H9 (cell line): ENCODE measurements at regions not wholly inside any gene's neighbourhood (a gene's known extent, or its start where the extent isn't known, plus 50 kb on each side); places are given as distances from the start of the nearest gene placed in this dataset.

Experiments
- DNase-seq: peaks from one replicate; pipeline ENCODE4 v3.0.0-alpha.2; 2017
- H2AFZ ChIP-seq: one replicate; pipeline ENCODE4 v1.6.1; 2013; ENCODE audit warnings: mild to moderate bottlenecking, low read length, control low read depth, moderate library complexity
- H2AK5ac ChIP-seq: 2 replicates; pipeline ENCODE4 v1.6.1; 2013; ENCODE audit warnings: low read length, control low read depth, mixed read lengths; ENCODE audit not compliant: insufficient read length
- H2BK120ac ChIP-seq: one replicate; pipeline ENCODE4 v1.6.1; 2013; ENCODE audit warnings: low read depth, mild to moderate bottlenecking, low read length, control low read depth, inconsistent platforms; ENCODE audit not compliant: poor library complexity, severe bottlenecking
- H2BK12ac ChIP-seq: 2 replicates; pipeline ENCODE4 v1.6.1; 2013; ENCODE audit warnings: low read length, control low read depth, mixed read lengths, low read depth; ENCODE audit not compliant: insufficient read length
- H2BK15ac ChIP-seq: 2 replicates; pipeline ENCODE4 v1.6.1; 2013; ENCODE audit warnings: low read depth, low read length, control low read depth
- H2BK20ac ChIP-seq: one replicate; pipeline ENCODE4 v1.6.1; 2013; ENCODE audit warnings: low read depth, mild to moderate bottlenecking, low read length, control low read depth, inconsistent platforms; ENCODE audit not compliant: poor library complexity, severe bottlenecking
- H2BK5ac ChIP-seq: 2 replicates; pipeline ENCODE4 v1.6.1; 2013; ENCODE audit warnings: low read length, control low read depth, mixed read lengths; ENCODE audit not compliant: insufficient read length
- H3K14ac ChIP-seq: 2 replicates; pipeline ENCODE4 v1.6.1; 2013; ENCODE audit warnings: low read length, control low read depth; ENCODE audit not compliant: insufficient read depth
- H3K18ac ChIP-seq: 2 replicates; pipeline ENCODE4 v1.6.1; 2013; ENCODE audit warnings: low read depth, mild to moderate bottlenecking, mixed read lengths, low read length, control low read depth; ENCODE audit not compliant: insufficient read length
- H3K23ac ChIP-seq: 2 replicates; pipeline ENCODE4 v1.6.1; 2013; ENCODE audit warnings: low read length, control low read depth, mixed read lengths, low read depth; ENCODE audit not compliant: insufficient read length
- H3K23me2 ChIP-seq: 2 replicates; pipeline ENCODE4 v1.6.1; 2013; ENCODE audit warnings: low read depth, mild to moderate bottlenecking, mixed read lengths, low read length, control low read depth; ENCODE audit not compliant: insufficient read length, poor library complexity, severe bottlenecking
- H3K27ac ChIP-seq: 2 replicates; pipeline ENCODE4 v1.5.1; 2013; ENCODE audit warnings: low read length, control low read depth, mixed read lengths, low read depth; ENCODE audit not compliant: insufficient read length
- H3K27me3 ChIP-seq: 2 replicates; pipeline ENCODE4 v1.6.1; 2013; ENCODE audit warnings: low read length, control low read depth, inconsistent platforms; ENCODE audit not compliant: insufficient read depth
- H3K4ac ChIP-seq: 2 replicates; pipeline ENCODE4 v1.6.1; 2013; ENCODE audit warnings: low read depth, mild to moderate bottlenecking, control low read depth, inconsistent platforms, low read length, moderate library complexity
- H3K4me1 ChIP-seq: 2 replicates; pipeline ENCODE4 v1.6.1; 2013; ENCODE audit warnings: low read length, control low read depth, inconsistent platforms; ENCODE audit not compliant: insufficient read depth
- H3K4me2 ChIP-seq: 2 replicates; pipeline ENCODE4 v1.6.1; 2013; ENCODE audit warnings: low read length, control low read depth, mixed read lengths; ENCODE audit not compliant: insufficient read length, insufficient read depth
- H3K56ac ChIP-seq: 2 replicates; pipeline ENCODE4 v1.6.1; 2013; ENCODE audit warnings: low read depth, mild to moderate bottlenecking, mixed read lengths, low read length, control low read depth; ENCODE audit not compliant: insufficient read length
- H3K79me1 ChIP-seq: 2 replicates; pipeline ENCODE4 v1.6.1; 2013; ENCODE audit warnings: low read depth, mild to moderate bottlenecking, moderate library complexity, low read length, control low read depth, inconsistent platforms; ENCODE audit not compliant: insufficient read depth, poor library complexity, severe bottlenecking
- H3K79me2 ChIP-seq: 2 replicates; pipeline ENCODE4 v1.6.1; 2013; ENCODE audit warnings: low read length, control low read depth, inconsistent platforms; ENCODE audit not compliant: insufficient read depth
- H3K9ac ChIP-seq: 2 replicates; pipeline ENCODE4 v1.6.1; 2013; ENCODE audit warnings: low read length, control low read depth, mixed read lengths; ENCODE audit not compliant: insufficient read length; ENCODE audit errors: extremely low read depth
- H3K9me3 ChIP-seq: one replicate; pipeline ENCODE4 v1.6.1; 2013; ENCODE audit warnings: low read depth, low read length, inconsistent platforms; ENCODE audit not compliant: control insufficient read depth
- H3T11ph ChIP-seq: one replicate; pipeline ENCODE4 v1.6.1; 2013; ENCODE audit warnings: mild to moderate bottlenecking, low read length, control low read depth, inconsistent platforms
- H4K20me1 ChIP-seq: one replicate; pipeline ENCODE4 v1.6.1; 2013; ENCODE audit not compliant: control insufficient read depth, insufficient read length, insufficient read depth
- H4K5ac ChIP-seq: 2 replicates; pipeline ENCODE4 v1.6.1; 2013; ENCODE audit warnings: low read depth, mild to moderate bottlenecking, mixed read lengths, low read length, control low read depth; ENCODE audit not compliant: insufficient read length
- H4K8ac ChIP-seq: replicated peaks from 2 replicates; pipeline ENCODE4 v1.6.1; 2013; ENCODE audit warnings: low read length, control low read depth, mixed read lengths, low read depth; ENCODE audit not compliant: insufficient read length
- H4K91ac ChIP-seq: 2 replicates; pipeline ENCODE4 v1.6.1; 2013; ENCODE audit warnings: low read depth, mild to moderate bottlenecking, moderate library complexity, mixed read lengths, low read length, control low read depth; ENCODE audit not compliant: insufficient read length
- H3K27ac Mint-ChIP-seq, 3 experiments: 2 replicates in 2 of 3; 3 replicates in 1 of 3; pipeline ENCODE4 v1.8.0; 2020 to 2021; ENCODE audit warnings: mixed read lengths in 3 of 3, mild to moderate bottlenecking in 1 of 3, moderate library complexity in 1 of 3
- H3K27me3 Mint-ChIP-seq: 2 replicates; pipeline ENCODE4 v1.8.0; 2021; ENCODE audit warnings: low read depth, mild to moderate bottlenecking, moderate library complexity, mixed read lengths
- H3K36me3 Mint-ChIP-seq, 3 experiments: 2 replicates in 2 of 3; 3 replicates in 1 of 3; pipeline ENCODE4 v1.8.0; 2020 to 2021; ENCODE audit warnings: low read depth in 3 of 3, mixed read lengths in 3 of 3; ENCODE audit not compliant: insufficient read depth in 1 of 3
- H3K4me1 Mint-ChIP-seq, 2 experiments: 2 replicates each; pipeline ENCODE4 v1.8.0; 2020; ENCODE audit warnings: mixed read lengths in 2 of 2
- H3K4me3 Mint-ChIP-seq, 2 experiments: 2 replicates in 1 of 2; 3 replicates in 1 of 2; pipeline ENCODE4 v1.8.0; 2020 to 2021; ENCODE audit warnings: mild to moderate bottlenecking in 2 of 2, mixed read lengths in 2 of 2, moderate library complexity in 1 of 2
- H3K9me3 Mint-ChIP-seq, 2 experiments: 2 replicates in 1 of 2; 3 replicates in 1 of 2; pipeline ENCODE4 v1.8.0; 2020; ENCODE audit warnings: mild to moderate bottlenecking in 2 of 2, mixed read lengths in 2 of 2, moderate library complexity in 1 of 2
- WGBS: extraction: QIAGEN DNeasy Blood & Tissue Kit; methylation state at CpG from one replicate; pipeline ENCODE4 v1.1.7; 2013; ENCODE audit warnings: missing lambda C conversion rate, low lambda C conversion rate, mixed read lengths; ENCODE audit not compliant: insufficient read length; ENCODE audit errors: extremely low coverage; 5-methylcytosine and 5-hydroxymethylcytosine counted together
- TF ChIP-seq, protein P1 (sequence below): fragments of 200-600 bp; sonication (generic); conservative IDR thresholded peaks from 3 replicates; pipeline ENCODE4 v1.8.0; 2021; ENCODE audit warnings: antibody characterized with exemption, mild to moderate bottlenecking

DNA sequence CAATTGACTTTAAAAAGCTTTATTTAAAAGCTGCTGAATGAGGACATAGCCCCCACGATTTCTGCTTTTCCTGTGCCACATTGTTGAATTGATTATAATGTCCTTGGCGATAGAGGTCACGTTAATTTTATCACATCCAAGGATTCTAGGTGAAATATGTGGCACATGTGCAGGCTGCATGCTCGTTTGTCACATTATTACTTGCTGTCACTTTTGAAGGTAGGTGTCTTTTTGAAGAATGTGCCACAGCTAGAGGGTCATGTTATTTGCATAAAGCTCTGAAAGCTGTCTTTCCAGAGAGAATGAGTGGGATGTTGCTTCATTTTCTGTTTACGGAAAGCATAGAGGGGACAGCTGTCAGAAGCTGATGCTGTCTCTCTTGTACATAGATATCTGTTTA is 927.6 kb upstream of the ATXN8OS start:
- H3K9me3 ChIP-seq, result no peaks in the 10 kb centered on the region
- no peak overlapping the region for H3K56ac ChIP-seq
- H3K27ac ChIP-seq, result no peak overlapping the region
- H3K79me1 ChIP-seq, result no peaks in the 10 kb centered on the region
- WGBS, result no CpG with 5 or more reads among the region's 5 CpGs
- no peak overlapping the region for H2BK15ac ChIP-seq
- no peak overlapping the region for H2BK120ac ChIP-seq
- no peaks in the 10 kb centered on the region for H3K27me3 ChIP-seq
- H4K91ac ChIP-seq, result no peak overlapping the region
- no peak overlapping the region for H3K18ac ChIP-seq
- H3K4me2 ChIP-seq, result no peak overlapping the region
- no peak overlapping the region for H3K4ac ChIP-seq
- H3K14ac ChIP-seq, result no peak overlapping the region
- H3K27ac Mint-ChIP-seq, result no peak overlapping the region
- H3K23me2 ChIP-seq, result no peaks in the 10 kb centered on the region
- no peak overlapping the region for H3T11ph ChIP-seq
- no peak overlapping the region for H2BK20ac ChIP-seq
- 0 out of 5 replicates have a peak, but pooled peaks cover 0 to 2% of the 10 kb centered on the region in 2 experiments for H3K9me3 Mint-ChIP-seq
- no peak overlapping the region for H4K5ac ChIP-seq
- no peaks in the 10 kb centered on the region for H3K79me2 ChIP-seq
- no peak overlapping the region for H4K8ac ChIP-seq
- TF ChIP-seq, protein P1, sequence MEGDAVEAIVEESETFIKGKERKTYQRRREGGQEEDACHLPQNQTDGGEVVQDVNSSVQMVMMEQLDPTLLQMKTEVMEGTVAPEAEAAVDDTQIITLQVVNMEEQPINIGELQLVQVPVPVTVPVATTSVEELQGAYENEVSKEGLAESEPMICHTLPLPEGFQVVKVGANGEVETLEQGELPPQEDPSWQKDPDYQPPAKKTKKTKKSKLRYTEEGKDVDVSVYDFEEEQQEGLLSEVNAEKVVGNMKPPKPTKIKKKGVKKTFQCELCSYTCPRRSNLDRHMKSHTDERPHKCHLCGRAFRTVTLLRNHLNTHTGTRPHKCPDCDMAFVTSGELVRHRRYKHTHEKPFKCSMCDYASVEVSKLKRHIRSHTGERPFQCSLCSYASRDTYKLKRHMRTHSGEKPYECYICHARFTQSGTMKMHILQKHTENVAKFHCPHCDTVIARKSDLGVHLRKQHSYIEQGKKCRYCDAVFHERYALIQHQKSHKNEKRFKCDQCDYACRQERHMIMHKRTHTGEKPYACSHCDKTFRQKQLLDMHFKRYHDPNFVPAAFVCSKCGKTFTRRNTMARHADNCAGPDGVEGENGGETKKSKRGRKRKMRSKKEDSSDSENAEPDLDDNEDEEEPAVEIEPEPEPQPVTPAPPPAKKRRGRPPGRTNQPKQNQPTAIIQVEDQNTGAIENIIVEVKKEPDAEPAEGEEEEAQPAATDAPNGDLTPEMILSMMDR, result no peak
- no peaks in the 10 kb centered on the region for H3K27me3 Mint-ChIP-seq
- H3K4me3 Mint-ChIP-seq, result no peak overlapping the region
- H3K4me1 ChIP-seq, result no peaks in the 10 kb centered on the region
- H2AFZ ChIP-seq, result no peak overlapping the region
- peaks cover 0 to 2% (median 2%) of the 10 kb centered on the region in 3 experiments; a peak in 4 of 7 replicates for H3K36me3 Mint-ChIP-seq
- no peak overlapping the region for H3K23ac ChIP-seq
- no peaks in the 10 kb centered on the region for H4K20me1 ChIP-seq
- H3K9ac ChIP-seq, result no peak overlapping the region
- DNase-seq, result no peak
- H3K4me1 Mint-ChIP-seq, result peaks cover 6 to 8% of the 10 kb centered on the region in 2 experiments; a peak in 3 of 4 replicates
- no peak overlapping the region for H2BK12ac ChIP-seq
- H2BK5ac ChIP-seq, result no peak overlapping the region
- no peak overlapping the region for H2AK5ac ChIP-seq
